ENCODE measurements at regions not wholly inside any gene's neighbourhood (a gene's known extent, or its start where the extent isn't known, plus 50 kb on each side); places are given as distances from the start of the nearest gene placed in this dataset.

GRCh38 chr2:74051504-74051903 is 66.8 kb downstream of the TET3 start:
- TF ChIP-seq CTCF (IDR thresholded peaks at IDR 0.05) (no peak), POLR2A (IDR thresholded peaks at IDR 0.05) (no peak), EP300 (IDR thresholded peaks at IDR 0.05) (no peak), POLR2AphosphoS5 (IDR thresholded peaks at IDR 0.05) (no peak)
